Stimulated activated CD8-positive, alpha-beta memory T cell treated with anti-CD3 and anti-CD28 coated beads, Interleukin-12 subunit alpha, Interleukin-12 subunit beta, amount 100 ng/mL, for 24 hours (primary cell): ENCODE measurements at regions not wholly inside any gene's neighbourhood (a gene's known extent, or its start where the extent isn't known, plus 50 kb on each side); places are given as distances from the start of the nearest gene placed in this dataset.
"Not testable (repeated sequence)": the region's sequence is repeated elsewhere in the genome, so short reads cannot be mapped to it uniquely, and the experiment has no call there.

Experiments used
- DNase-seq: peaks from one replicate; pipeline ENCODE4 v3.0.0-alpha.2; 2020; ENCODE audit errors: extremely low read depth

GRCh38 chr4:141340458-141340857 lies 119.8 kb downstream of the ZNF330 start:
- DNase-seq = no peak

GRCh38 chr4:141346144-141346543 lies 125.4 kb downstream of the ZNF330 start:
- no peak for DNase-seq

GRCh38 chr4:141347684-141348083 lies 127.0 kb downstream of the ZNF330 start:
- DNase-seq = no peak

GRCh38 chr4:141348125-141348524 lies 127.4 kb downstream of the ZNF330 start:
- no peak for DNase-seq

- DNase-seq = no peak
Measured at GRCh38 chr4:141348573-141348972, 127.9 kb downstream of the ZNF330 start.

GRCh38 chr4:141349236-141349635 lies 128.5 kb downstream of the ZNF330 start:
- DNase-seq = no peak

GRCh38 chr4:141350122-141350905 lies 129.6 kb downstream of the ZNF330 start:
- no peak for DNase-seq

GRCh38 chr4:141352331-141352730 lies 131.6 kb downstream of the ZNF330 start:
- no peak for DNase-seq

GRCh38 chr4:141352909-141353525 lies 132.3 kb downstream of the ZNF330 start:
- DNase-seq = no peak

GRCh38 chr4:141356321-141356962 lies 135.7 kb downstream of the ZNF330 start:
- no peak for DNase-seq

- DNase-seq = no peak
Measured at GRCh38 chr4:141356963-141357335, 136.3 kb downstream of the ZNF330 start.

GRCh38 chr4:141368241-141368640 lies 147.5 kb downstream of the ZNF330 start:
- DNase-seq = not testable (repeated sequence)

GRCh38 chr4:141371206-141371605 lies 150.5 kb downstream of the ZNF330 start:
- no peak for DNase-seq

GRCh38 chr4:141375855-141376254 lies 155.2 kb downstream of the ZNF330 start:
- no peak for DNase-seq

GRCh38 chr4:141376769-141377168 lies 156.1 kb downstream of the ZNF330 start:
- DNase-seq = no peak

GRCh38 chr4:141387299-141387698 lies 166.6 kb downstream of the ZNF330 start:
- no peak for DNase-seq

- no peak for DNase-seq
Measured at GRCh38 chr4:141388481-141388880, 167.8 kb downstream of the ZNF330 start.

- no peak for DNase-seq
Measured at GRCh38 chr4:141389649-141390048, 169.0 kb downstream of the ZNF330 start.

- DNase-seq = no peak
Measured at GRCh38 chr4:141390571-141390970, 169.9 kb downstream of the ZNF330 start.

GRCh38 chr4:141391293-141391692 lies 170.6 kb downstream of the ZNF330 start:
- DNase-seq = no peak

GRCh38 chr4:141391771-141392170 lies 171.1 kb downstream of the ZNF330 start:
- DNase-seq = no peak

- no peak for DNase-seq
Measured at GRCh38 chr4:141395246-141395830, 174.6 kb downstream of the ZNF330 start.

GRCh38 chr4:141395919-141396318 lies 175.2 kb downstream of the ZNF330 start:
- no peak for DNase-seq
